Posterior cingulate gyrus (tissue), 11 donors: ENCODE measurements at regions not wholly inside any gene's neighbourhood (a gene's known extent, or its start where the extent isn't known, plus 50 kb on each side); places are given as distances from the start of the nearest gene placed in this dataset.

Experiments used
- DNase-seq, 10 donors: peaks; one replicate each; pipeline versions ENCODE4 v3.0.0 to v3.0.0-alpha.2; 2020 to 2021; ENCODE audit warnings: mixed read lengths in 3 of 10
- intact Hi-C: fragments of 100-400 bp; cut with DNase I; formaldehyde crosslinking; loops from one replicate; pipeline ENCODE4 v1.15.1; 2023

GRCh38 chr6:168229368-168229752 lies 90.2 kb downstream of the DACT2 start:
- DNase-seq, result peak in 1 of 10 donors; percentile 76
- intact Hi-C loops, result loop anchor here (10.0 kb wide), 1 partner anchor 125 kb away; no protein-coding TSS in a partner anchor

GRCh38 chr6:168228676-168229367 lies 90.8 kb downstream of the DACT2 start:
- intact Hi-C loops, result loop anchor here (10.0 kb wide), 1 partner anchor 126 kb away; no protein-coding TSS in a partner anchor
- DNase-seq, result peak in 1 of 10 donors; percentile 57

GRCh38 chr6:168227840-168228239 lies 91.7 kb downstream of the DACT2 start:
- intact Hi-C loops, result loop anchor here (10.0 kb wide), 1 partner anchor 127 kb away; no protein-coding TSS in a partner anchor

GRCh38 chr6:168226902-168227318 lies 92.7 kb downstream of the DACT2 start:
- intact Hi-C loops, result loop anchor here (10.0 kb wide), 1 partner anchor 128 kb away; no protein-coding TSS in a partner anchor
- DNase-seq, result no peak

More at GRCh38 chr6:168227840-168228239, 91.7 kb downstream of the DACT2 start:
- DNase-seq, result no peak

- DNase-seq, result peak in 1 of 10 donors; percentile 34
- intact Hi-C loops, result loop anchor here (10.0 kb wide), 1 partner anchor 129 kb away; no protein-coding TSS in a partner anchor
Measured at GRCh38 chr6:168226061-168226752, 93.4 kb downstream of the DACT2 start.

- intact Hi-C loops, result loop anchor here (10.0 kb wide), 1 partner anchor 129 kb away; no protein-coding TSS in a partner anchor
Measured at GRCh38 chr6:168225471-168225911, 94.1 kb downstream of the DACT2 start.

GRCh38 chr6:168223755-168224154 lies 95.8 kb downstream of the DACT2 start:
- intact Hi-C loops, result loop anchor here (10.0 kb wide), 1 partner anchor 131 kb away; no protein-coding TSS in a partner anchor

More at GRCh38 chr6:168225471-168225911, 94.1 kb downstream of the DACT2 start:
- no peak for DNase-seq

GRCh38 chr6:168223150-168223549 lies 96.4 kb downstream of the DACT2 start:
- no peak for DNase-seq

More at GRCh38 chr6:168223755-168224154, 95.8 kb downstream of the DACT2 start:
- DNase-seq, result no peak

GRCh38 chr6:168222115-168223043 lies 97.2 kb downstream of the DACT2 start:
- DNase-seq, result no peak
- intact Hi-C loops, result loop anchor here (10.0 kb wide), 1 partner anchor 132 kb away; no protein-coding TSS in a partner anchor

More at GRCh38 chr6:168223150-168223549, 96.4 kb downstream of the DACT2 start:
- intact Hi-C loops, result loop anchor here (10.0 kb wide), 1 partner anchor 132 kb away; no protein-coding TSS in a partner anchor

- intact Hi-C loops, result loop anchor here (10.0 kb wide), 1 partner anchor 133 kb away; no protein-coding TSS in a partner anchor
- no peak for DNase-seq
Measured at GRCh38 chr6:168221497-168222079, 98.0 kb downstream of the DACT2 start.

GRCh38 chr6:168221000-168221399 lies 98.6 kb downstream of the DACT2 start:
- intact Hi-C loops, result loop anchor here (10.0 kb wide), 1 partner anchor 134 kb away; no protein-coding TSS in a partner anchor
- no peak for DNase-seq

GRCh38 chr6:168219804-168220203 lies 99.8 kb downstream of the DACT2 start:
- intact Hi-C loops, result loop anchor here (10.0 kb wide), 1 partner anchor 135 kb away; no protein-coding TSS in a partner anchor
- DNase-seq, result no peak

GRCh38 chr6:168218785-168219566 lies 100.6 kb downstream of the DACT2 start:
- no peak for DNase-seq
- intact Hi-C loops, result no loop called here

GRCh38 chr6:168217880-168218537 lies 101.6 kb downstream of the DACT2 start:
- intact Hi-C loops, result no loop called here
- no peak for DNase-seq

- DNase-seq, result peak in 2 of 10 donors; percentile 7 to 65
- intact Hi-C loops, result no loop called here
Measured at GRCh38 chr6:168217216-168217879, 102.2 kb downstream of the DACT2 start.

GRCh38 chr6:168216751-168217191 lies 102.8 kb downstream of the DACT2 start:
- DNase-seq, result peak in 2 of 10 donors; percentile 29 to 50
- intact Hi-C loops, result no loop called here

GRCh38 chr6:168216117-168216516 lies 103.5 kb downstream of the DACT2 start:
- no peak for DNase-seq

More at GRCh38 chr6:168216117-168216516, 103.5 kb downstream of the DACT2 start:
- intact Hi-C loops, result no loop called here
